Gastroesophageal sphincter (tissue), 3 donors: ENCODE measurements at regions not wholly inside any gene's neighbourhood (a gene's known extent, or its start where the extent isn't known, plus 50 kb on each side); places are given as distances from the start of the nearest gene placed in this dataset.

ENCODE experiments used
- EP300 ChIP-seq: sonication (generic); formaldehyde crosslinking; IDR thresholded peaks from one replicate; pipeline ENCODE4 v1.6.1; 2017; ENCODE audit warnings: antibody characterized with exemption, mild to moderate bottlenecking
- POLR2A ChIP-seq, 2 donors: fragments of 450-650 bp; IDR thresholded peaks; one replicate each; pipeline ENCODE4 v1.6.1; 2017; ENCODE audit warnings: antibody characterized with exemption in 2 of 2, mild to moderate bottlenecking in 2 of 2, moderate library complexity in 1 of 2
- POLR2AphosphoS5 ChIP-seq: sonication (generic); formaldehyde crosslinking; IDR thresholded peaks from one replicate; pipeline ENCODE4 v1.6.1; 2017; ENCODE audit warnings: antibody characterized with exemption
- TF ChIP-seq, protein P1 (sequence below), 4 experiments: fragments of 200-600 bp in 2 of 4; fragments of 450-650 bp in 2 of 4; sonication (generic) in 1 of 4; IDR thresholded peaks; one replicate each; pipeline ENCODE4 v1.5.1; 2017 to 2019; ENCODE audit warnings: antibody characterized with exemption in 4 of 4, mild to moderate bottlenecking in 2 of 4, moderate library complexity in 2 of 4

DNA sequence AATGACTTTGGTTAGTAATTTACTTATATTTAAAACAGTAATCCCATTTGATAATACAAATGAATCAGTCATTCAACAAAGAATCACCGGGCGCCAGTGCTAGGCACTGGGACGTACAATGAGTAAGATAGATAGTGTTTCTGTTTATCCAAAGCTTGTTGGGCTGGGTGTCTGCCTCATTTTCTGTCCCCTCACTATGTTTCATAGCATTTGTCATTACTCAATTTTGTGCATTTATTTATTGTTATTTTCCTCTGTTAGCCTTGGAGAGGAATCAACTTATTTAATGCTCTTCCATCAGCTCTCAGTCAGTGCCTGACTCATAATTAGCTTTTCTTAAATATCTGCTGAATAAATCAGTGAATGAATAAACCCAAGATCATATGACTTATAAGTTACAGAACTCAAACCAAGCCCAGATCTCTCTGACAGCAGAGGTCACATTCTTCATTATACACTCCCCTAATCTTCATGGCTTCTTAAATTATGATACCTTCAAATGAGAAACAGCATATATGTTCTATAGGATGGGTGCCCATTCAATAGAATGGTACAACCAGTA, 86.2 kb downstream of the TSPAN8 start:
- TF ChIP-seq POLR2A (IDR thresholded peaks at IDR 0.05), result no peak
- TF ChIP-seq, protein P1, sequence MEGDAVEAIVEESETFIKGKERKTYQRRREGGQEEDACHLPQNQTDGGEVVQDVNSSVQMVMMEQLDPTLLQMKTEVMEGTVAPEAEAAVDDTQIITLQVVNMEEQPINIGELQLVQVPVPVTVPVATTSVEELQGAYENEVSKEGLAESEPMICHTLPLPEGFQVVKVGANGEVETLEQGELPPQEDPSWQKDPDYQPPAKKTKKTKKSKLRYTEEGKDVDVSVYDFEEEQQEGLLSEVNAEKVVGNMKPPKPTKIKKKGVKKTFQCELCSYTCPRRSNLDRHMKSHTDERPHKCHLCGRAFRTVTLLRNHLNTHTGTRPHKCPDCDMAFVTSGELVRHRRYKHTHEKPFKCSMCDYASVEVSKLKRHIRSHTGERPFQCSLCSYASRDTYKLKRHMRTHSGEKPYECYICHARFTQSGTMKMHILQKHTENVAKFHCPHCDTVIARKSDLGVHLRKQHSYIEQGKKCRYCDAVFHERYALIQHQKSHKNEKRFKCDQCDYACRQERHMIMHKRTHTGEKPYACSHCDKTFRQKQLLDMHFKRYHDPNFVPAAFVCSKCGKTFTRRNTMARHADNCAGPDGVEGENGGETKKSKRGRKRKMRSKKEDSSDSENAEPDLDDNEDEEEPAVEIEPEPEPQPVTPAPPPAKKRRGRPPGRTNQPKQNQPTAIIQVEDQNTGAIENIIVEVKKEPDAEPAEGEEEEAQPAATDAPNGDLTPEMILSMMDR (IDR thresholded peaks at IDR 0.05), result no peak
- TF ChIP-seq POLR2AphosphoS5, result no peak
- TF ChIP-seq EP300, result no peak
